ENCODE measurements at regions not wholly inside any gene's neighbourhood (a gene's known extent, or its start where the extent isn't known, plus 50 kb on each side); places are given as distances from the start of the nearest gene placed in this dataset.

DNA sequence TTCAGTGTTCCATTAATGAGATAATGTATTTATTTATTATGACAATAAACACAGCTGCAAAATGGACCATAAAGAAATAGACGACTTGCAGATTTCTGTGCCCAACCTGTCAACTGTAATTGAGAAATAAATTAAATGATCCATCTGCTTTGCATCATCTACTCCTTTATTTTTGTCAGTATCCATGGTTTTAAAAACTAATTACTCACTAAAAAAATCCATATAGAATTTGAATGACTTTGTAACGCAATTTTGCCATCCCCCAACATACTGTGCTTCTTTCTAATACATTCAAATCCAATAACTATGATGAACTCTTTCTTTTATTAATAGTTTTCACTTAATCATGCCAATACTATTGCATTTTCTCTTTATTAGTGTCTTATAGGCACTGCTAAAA lies 388.5 kb upstream of the SORCS1 start:
- TF ChIP-seq, protein P1, sequence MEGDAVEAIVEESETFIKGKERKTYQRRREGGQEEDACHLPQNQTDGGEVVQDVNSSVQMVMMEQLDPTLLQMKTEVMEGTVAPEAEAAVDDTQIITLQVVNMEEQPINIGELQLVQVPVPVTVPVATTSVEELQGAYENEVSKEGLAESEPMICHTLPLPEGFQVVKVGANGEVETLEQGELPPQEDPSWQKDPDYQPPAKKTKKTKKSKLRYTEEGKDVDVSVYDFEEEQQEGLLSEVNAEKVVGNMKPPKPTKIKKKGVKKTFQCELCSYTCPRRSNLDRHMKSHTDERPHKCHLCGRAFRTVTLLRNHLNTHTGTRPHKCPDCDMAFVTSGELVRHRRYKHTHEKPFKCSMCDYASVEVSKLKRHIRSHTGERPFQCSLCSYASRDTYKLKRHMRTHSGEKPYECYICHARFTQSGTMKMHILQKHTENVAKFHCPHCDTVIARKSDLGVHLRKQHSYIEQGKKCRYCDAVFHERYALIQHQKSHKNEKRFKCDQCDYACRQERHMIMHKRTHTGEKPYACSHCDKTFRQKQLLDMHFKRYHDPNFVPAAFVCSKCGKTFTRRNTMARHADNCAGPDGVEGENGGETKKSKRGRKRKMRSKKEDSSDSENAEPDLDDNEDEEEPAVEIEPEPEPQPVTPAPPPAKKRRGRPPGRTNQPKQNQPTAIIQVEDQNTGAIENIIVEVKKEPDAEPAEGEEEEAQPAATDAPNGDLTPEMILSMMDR (IDR thresholded peaks at IDR 0.05; ENCODE audit: low read depth, low read length): no peak
- H3K9me3 ChIP-seq: no peaks in the 10 kb centered on the region
- DNase-seq: no peak

DNA sequence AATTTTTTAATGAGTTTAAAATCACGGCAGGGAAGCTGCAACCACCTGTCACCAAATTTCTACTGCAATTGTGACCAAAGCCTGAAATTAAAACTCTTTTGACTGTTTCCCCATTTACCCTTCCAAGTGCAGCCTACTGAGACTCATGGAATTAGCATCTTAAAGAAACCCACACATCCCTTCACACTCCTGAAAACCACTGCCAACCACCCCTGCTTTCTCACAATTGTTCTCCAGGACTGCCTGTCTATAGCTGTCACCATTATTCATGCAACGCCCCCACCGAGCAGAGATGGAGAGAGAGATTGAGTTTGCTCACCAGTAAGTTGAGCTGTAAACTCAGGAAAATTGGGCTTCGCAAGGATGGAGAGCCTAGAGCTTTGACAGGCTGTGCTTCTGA lies 383.8 kb upstream of the SORCS1 start:
- no peaks in the 10 kb centered on the region for H3K36me3 ChIP-seq
- DNase-seq: no peak
- H3K27me3 ChIP-seq: no peaks in the 10 kb centered on the region
- no peak overlapping the region for H3K4me3 ChIP-seq (ENCODE audit: low read depth, low read length)
- TF ChIP-seq, protein P1 (IDR thresholded peaks at IDR 0.05; ENCODE audit: low read depth, low read length): no peak
- H3K9me3 ChIP-seq: no peaks in the 10 kb centered on the region
- peaks cover 9% of the 10 kb centered on the region for H3K4me1 ChIP-seq

More for the DNA sequence above, 388.5 kb upstream of the SORCS1 start:
- Histone ChIP-seq H3K4me3 (ENCODE audit: low read depth, low read length) (no peak overlapping the region), H3K4me1 (no peaks in the 10 kb centered on the region), H3K27me3 (no peaks in the 10 kb centered on the region), H3K36me3 (no peaks in the 10 kb centered on the region)

DNA sequence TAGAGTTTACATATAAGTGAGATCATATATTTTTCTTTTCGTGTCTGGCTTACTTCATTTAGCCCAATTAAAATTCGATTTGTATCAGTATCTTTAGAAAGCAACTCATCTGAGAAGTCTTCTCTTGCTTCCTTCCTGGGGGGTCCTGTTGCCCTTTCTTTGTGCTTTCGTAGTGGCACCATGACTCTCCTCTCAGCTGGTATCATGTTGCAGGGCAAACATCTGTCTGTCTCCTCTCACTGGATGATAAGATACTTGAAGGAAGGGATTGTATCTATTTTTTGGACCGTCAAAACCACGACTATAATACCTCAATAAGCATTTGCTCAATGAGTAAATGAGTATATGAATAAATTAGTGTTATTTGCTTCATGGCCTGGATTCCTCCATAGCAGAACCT lies 382.5 kb upstream of the SORCS1 start:
- no peaks in the 10 kb centered on the region for H3K36me3 ChIP-seq
- TF ChIP-seq, protein P1 (IDR thresholded peaks at IDR 0.05; ENCODE audit: low read depth, low read length): no peak
- no peak for DNase-seq
- H3K4me1 ChIP-seq: peaks cover 10% of the 10 kb centered on the region
- H3K9me3 ChIP-seq: no peaks in the 10 kb centered on the region
- H3K27me3 ChIP-seq: no peaks in the 10 kb centered on the region
- H3K4me3 ChIP-seq (ENCODE audit: low read depth, low read length): peak overlapping the region; percentile 39; the same call in 1 of the 2 replicates

DNA sequence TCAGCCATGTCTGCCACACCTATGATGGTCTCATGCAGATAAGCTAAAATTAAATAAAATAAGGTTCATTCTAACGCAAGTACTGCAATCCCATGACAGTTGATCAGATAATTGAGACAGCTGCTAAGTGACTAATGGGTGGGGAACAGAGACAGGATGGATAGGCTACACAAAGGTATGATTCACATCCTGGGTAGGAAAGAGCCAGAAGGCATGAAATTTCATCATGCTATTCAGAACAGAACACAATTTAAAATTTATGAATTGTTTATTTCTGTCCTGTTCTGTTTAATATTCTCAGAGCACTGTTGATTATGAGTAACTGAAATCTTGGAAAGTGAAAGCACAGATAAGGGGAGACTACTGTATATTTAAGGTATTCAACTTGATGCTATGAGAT lies 381.8 kb upstream of the SORCS1 start:
- peak; percentile 42 for DNase-seq
- Histone ChIP-seq H3K27me3 (no peaks in the 10 kb centered on the region), H3K36me3 (no peaks in the 10 kb centered on the region), H3K4me3 (ENCODE audit: low read depth, low read length) (peak overlapping the region; percentile 51), H3K9me3 (no peaks in the 10 kb centered on the region), H3K4me1 (peaks cover 14% of the 10 kb centered on the region)
- TF ChIP-seq, protein P1 (IDR thresholded peaks at IDR 0.05; ENCODE audit: low read depth, low read length): no peak

DNA sequence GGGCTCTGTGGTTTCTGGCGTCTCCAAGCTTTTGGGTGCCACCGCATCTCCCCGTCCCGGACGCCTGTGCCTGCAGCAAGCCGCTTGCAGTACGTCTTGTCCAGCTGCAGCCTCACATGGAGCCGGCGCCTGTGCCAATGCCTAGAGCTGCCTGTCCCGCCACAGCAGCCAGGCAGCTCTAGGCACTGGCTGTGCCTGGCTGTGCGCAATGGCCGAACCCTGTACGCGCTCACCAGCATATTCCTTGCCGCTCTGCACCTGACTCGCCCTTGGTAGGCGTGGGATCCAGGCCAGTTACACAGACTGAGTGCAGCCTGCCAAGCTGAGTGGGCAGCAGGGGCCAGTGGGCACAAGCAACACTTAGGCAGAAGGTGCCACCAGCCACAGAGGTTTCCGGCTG lies 381.2 kb upstream of the SORCS1 start:
- H3K4me3 ChIP-seq (ENCODE audit: low read depth, low read length): peak overlapping the region; percentile 51
- TF ChIP-seq, protein P1 (IDR thresholded peaks at IDR 0.05; ENCODE audit: low read depth, low read length): no peak

DNA sequence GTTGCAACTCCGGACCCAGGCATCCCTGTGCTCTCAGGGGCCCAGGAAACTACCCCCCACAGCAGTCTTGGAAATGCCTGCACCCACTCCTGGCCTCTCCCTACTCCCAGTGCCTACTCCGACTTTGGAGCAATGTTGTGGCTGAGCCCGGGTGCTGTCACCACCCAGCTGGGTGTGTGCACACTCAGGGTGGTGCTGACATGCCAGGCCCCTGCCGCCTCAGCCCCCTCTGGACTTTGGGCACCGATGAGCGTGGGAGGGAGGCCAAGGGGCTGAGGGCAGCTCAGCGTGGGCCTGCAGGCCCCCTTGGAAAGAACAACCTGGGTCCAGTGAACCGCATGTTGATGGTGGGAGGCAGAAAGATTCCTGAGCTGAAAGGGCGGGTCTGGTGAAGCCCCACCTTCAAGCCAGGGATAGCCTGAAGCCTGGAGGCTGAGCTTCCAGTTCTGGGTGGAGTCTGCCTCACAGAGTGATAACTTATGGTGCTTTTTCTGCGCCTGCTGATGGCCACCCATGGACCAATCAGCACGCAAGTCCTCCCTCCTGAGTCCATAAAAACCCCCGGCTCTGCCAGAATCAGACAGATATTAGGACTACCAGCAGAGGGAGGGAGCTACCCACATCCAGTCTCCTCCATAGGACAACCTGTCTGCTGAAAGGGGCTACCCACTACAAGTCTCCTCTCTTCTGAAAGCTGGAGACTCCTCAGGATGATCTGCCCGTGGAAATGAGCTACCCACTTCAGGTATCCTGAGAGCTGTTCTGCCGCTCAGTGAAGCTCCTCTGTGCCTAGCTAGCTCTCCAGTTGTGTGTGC lies 380.4 kb upstream of the SORCS1 start:
- TF ChIP-seq, protein P1 (IDR thresholded peaks at IDR 0.05; ENCODE audit: low read depth, low read length): peak; percentile 53
- H3K9me3 ChIP-seq: no peaks in the 10 kb centered on the region
- no peaks in the 10 kb centered on the region for H3K36me3 ChIP-seq
- H3K4me3 ChIP-seq (ENCODE audit: low read depth, low read length): peak overlapping the region; percentile 51
- no peaks in the 10 kb centered on the region for H3K27me3 ChIP-seq
- peak; percentile 47 for DNase-seq
- H3K4me1 ChIP-seq: peaks cover 14% of the 10 kb centered on the region

More for the DNA sequence above, 381.2 kb upstream of the SORCS1 start:
- Histone ChIP-seq H3K9me3 (no peaks in the 10 kb centered on the region), H3K27me3 (no peaks in the 10 kb centered on the region), H3K4me1 (peaks cover 14% of the 10 kb centered on the region), H3K36me3 (no peaks in the 10 kb centered on the region)
- DNase-seq: peak; percentile 68
